Fibroblast of pulmonary artery (primary cell): ENCODE measurements at regions not wholly inside any gene's neighbourhood (a gene's known extent, or its start where the extent isn't known, plus 50 kb on each side); places are given as distances from the start of the nearest gene placed in this dataset.
"Not testable (repeated sequence)": the region's sequence is repeated elsewhere in the genome, so short reads cannot be mapped to it uniquely, and the experiment has no call there.

ENCODE experiments used
- DNase-seq: peaks from one replicate; pipeline ENCODE4 v3.0.0-alpha.2; 2010; ENCODE audit warnings: low read depth
- H3K4me3 ChIP-seq: replicated peaks from 2 replicates; pipeline ENCODE4 v1.5.1; 2011; ENCODE audit warnings: low read depth, mild to moderate bottlenecking, control low read depth, low read length, moderate library complexity
- CTCF ChIP-seq: IDR thresholded peaks from 2 replicates; pipeline ENCODE4 v1.5.1; 2011; ENCODE audit warnings: mild to moderate bottlenecking, control low read depth, low read length, inconsistent platforms; ENCODE audit errors: missing control alignments

GRCh38 chr4:183011213-183011907, 87.7 kb upstream of the WWC2 start:
- DNase-seq, result peak; percentile 2
- no peak for TF ChIP-seq CTCF
- H3K4me3 ChIP-seq, result no peak overlapping the region

- no peak for TF ChIP-seq CTCF
- H3K4me3 ChIP-seq, result no peak overlapping the region
- no peak for DNase-seq
Observed at GRCh38 chr4:183008492-183008891, 90.6 kb upstream of the WWC2 start.

GRCh38 chr4:183004370-183004769, 87.2 kb upstream of the DCTD start:
- not testable (repeated sequence) for DNase-seq, H3K4me3 ChIP-seq

GRCh38 chr4:182994171-182994570, 77.0 kb upstream of the DCTD start:
- DNase-seq, result no peak
- TF ChIP-seq CTCF, result no peak
- H3K4me3 ChIP-seq, result no peak overlapping the region

GRCh38 chr4:182978152-182978827, 61.1 kb upstream of the DCTD start:
- peak; percentile 53 for DNase-seq
- no peak overlapping the region for H3K4me3 ChIP-seq
- no peak for TF ChIP-seq CTCF

- peak overlapping the region; percentile 10 for H3K4me3 ChIP-seq
- DNase-seq, result peak; percentile 84
- no peak for TF ChIP-seq CTCF
Observed at GRCh38 chr4:182975806-182976205, 58.6 kb upstream of the DCTD start.

GRCh38 chr4:182973941-182974340, 56.8 kb upstream of the DCTD start:
- TF ChIP-seq CTCF, result no peak
- H3K4me3 ChIP-seq, result no peak overlapping the region
- DNase-seq, result no peak
